ENCODE measurements at regions not wholly inside any gene's neighbourhood (a gene's known extent, or its start where the extent isn't known, plus 50 kb on each side); places are given as distances from the start of the nearest gene placed in this dataset.

DNA sequence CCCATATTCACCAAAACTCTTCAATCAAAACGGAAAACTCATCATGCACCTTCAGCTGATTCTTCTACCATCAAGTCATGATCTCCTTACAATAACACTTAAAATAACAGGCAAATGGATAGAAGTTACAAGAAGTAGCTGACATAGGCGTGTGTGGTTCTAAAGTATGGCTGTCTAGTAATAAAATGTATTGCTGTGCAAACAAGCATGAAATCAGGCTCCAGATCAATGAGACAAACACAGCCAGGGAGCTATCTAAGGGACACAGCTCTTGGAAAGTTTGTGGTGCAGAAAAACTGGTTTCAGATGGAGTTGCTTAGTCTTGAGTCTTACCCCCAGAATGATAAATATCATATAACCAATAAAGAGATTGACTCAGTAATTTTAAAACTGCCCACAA, 434.8 kb upstream of the NOX3 start:
- TF ChIP-seq, protein P1, sequence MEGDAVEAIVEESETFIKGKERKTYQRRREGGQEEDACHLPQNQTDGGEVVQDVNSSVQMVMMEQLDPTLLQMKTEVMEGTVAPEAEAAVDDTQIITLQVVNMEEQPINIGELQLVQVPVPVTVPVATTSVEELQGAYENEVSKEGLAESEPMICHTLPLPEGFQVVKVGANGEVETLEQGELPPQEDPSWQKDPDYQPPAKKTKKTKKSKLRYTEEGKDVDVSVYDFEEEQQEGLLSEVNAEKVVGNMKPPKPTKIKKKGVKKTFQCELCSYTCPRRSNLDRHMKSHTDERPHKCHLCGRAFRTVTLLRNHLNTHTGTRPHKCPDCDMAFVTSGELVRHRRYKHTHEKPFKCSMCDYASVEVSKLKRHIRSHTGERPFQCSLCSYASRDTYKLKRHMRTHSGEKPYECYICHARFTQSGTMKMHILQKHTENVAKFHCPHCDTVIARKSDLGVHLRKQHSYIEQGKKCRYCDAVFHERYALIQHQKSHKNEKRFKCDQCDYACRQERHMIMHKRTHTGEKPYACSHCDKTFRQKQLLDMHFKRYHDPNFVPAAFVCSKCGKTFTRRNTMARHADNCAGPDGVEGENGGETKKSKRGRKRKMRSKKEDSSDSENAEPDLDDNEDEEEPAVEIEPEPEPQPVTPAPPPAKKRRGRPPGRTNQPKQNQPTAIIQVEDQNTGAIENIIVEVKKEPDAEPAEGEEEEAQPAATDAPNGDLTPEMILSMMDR (IDR thresholded peaks at IDR 0.05), result no peak
- no peak for TF ChIP-seq POLR2AphosphoS5 (IDR thresholded peaks at IDR 0.05)

All from prostate gland (tissue), 2 donors.